ENCODE measurements at regions not wholly inside any gene's neighbourhood (a gene's known extent, or its start where the extent isn't known, plus 50 kb on each side); places are given as distances from the start of the nearest gene placed in this dataset.

- no peak overlapping the region for H3K27ac ChIP-seq (ENCODE audit: low read depth)
- DNase-seq (ENCODE audit: low spot score) (no peak), ATAC-seq (no peak)
- Mint-ChIP-seq H3K27ac (no peak overlapping the region), H3K36me3 (ENCODE audit: low read depth) (no peaks in the 10 kb centered on the region; the same call in 2 of the 3 replicates), H3K4me1 (peaks cover 26% of the 10 kb centered on the region), H3K27me3 (ENCODE audit: insufficient read depth, low read depth, poor library complexity) (peaks cover 55% of the 10 kb centered on the region), H3K9me3 (peaks cover 4% of the 10 kb centered on the region; the same call in 1 of the 3 replicates), H3K4me3 (no peak overlapping the region)
- H3K4me1 ChIP-seq (ENCODE audit: insufficient read depth) = peaks cover 39% of the 10 kb centered on the region
- H3K36me3 ChIP-seq (ENCODE audit: insufficient read depth) = no peaks in the 10 kb centered on the region
- H3K9me2 ChIP-seq (ENCODE audit: insufficient read depth) = no peaks in the 10 kb centered on the region
- H4K20me1 ChIP-seq (replicated peaks; ENCODE audit: insufficient read depth) = peaks cover 14% of the 10 kb centered on the region; the same call in 1 of the 2 replicates
- peaks cover 6% of the 10 kb centered on the region; the same call in 1 of the 2 replicates for H3F3A ChIP-seq (replicated peaks; ENCODE audit: low read depth)
- H3K79me2 ChIP-seq (replicated peaks; ENCODE audit: insufficient read depth) = no peaks in the 10 kb centered on the region
- TF ChIP-seq EZH2 (IDR thresholded peaks at IDR 0.05; ENCODE audit: low read depth, unreplicated experiment) (no peak), ZNF114 (CRISPR knock-in tag; IDR thresholded peaks at IDR 0.05) (no peak), ETS1 (IDR thresholded peaks at IDR 0.05) (no peak), EZH2phosphoT487 (IDR thresholded peaks at IDR 0.05; ENCODE audit: unreplicated experiment) (no peak), POLR2AphosphoS5 (IDR thresholded peaks at IDR 0.05; ENCODE audit: low read depth) (no peak), NANOG (IDR thresholded peaks at IDR 0.05; ENCODE audit: borderline replicate concordance) (no peak), CREB1 (CRISPR knock-in tag; IDR thresholded peaks at IDR 0.05; ENCODE audit: low read depth) (no peak), CTCF (conservative IDR thresholded peaks at IDR 0.05; ENCODE audit: low read depth in 2 of 2) (no peak), ZNF331 (CRISPR knock-in tag; IDR thresholded peaks at IDR 0.05; ENCODE audit: low read depth) (no peak), ZNF462 (CRISPR knock-in tag; IDR thresholded peaks at IDR 0.05) (no peak), JUNB (IDR thresholded peaks at IDR 0.05; ENCODE audit: unreplicated experiment) (no peak), STAT1 (IDR thresholded peaks at IDR 0.05; ENCODE audit: unreplicated experiment) (no peak)
- TF ChIP-seq, protein P1, sequence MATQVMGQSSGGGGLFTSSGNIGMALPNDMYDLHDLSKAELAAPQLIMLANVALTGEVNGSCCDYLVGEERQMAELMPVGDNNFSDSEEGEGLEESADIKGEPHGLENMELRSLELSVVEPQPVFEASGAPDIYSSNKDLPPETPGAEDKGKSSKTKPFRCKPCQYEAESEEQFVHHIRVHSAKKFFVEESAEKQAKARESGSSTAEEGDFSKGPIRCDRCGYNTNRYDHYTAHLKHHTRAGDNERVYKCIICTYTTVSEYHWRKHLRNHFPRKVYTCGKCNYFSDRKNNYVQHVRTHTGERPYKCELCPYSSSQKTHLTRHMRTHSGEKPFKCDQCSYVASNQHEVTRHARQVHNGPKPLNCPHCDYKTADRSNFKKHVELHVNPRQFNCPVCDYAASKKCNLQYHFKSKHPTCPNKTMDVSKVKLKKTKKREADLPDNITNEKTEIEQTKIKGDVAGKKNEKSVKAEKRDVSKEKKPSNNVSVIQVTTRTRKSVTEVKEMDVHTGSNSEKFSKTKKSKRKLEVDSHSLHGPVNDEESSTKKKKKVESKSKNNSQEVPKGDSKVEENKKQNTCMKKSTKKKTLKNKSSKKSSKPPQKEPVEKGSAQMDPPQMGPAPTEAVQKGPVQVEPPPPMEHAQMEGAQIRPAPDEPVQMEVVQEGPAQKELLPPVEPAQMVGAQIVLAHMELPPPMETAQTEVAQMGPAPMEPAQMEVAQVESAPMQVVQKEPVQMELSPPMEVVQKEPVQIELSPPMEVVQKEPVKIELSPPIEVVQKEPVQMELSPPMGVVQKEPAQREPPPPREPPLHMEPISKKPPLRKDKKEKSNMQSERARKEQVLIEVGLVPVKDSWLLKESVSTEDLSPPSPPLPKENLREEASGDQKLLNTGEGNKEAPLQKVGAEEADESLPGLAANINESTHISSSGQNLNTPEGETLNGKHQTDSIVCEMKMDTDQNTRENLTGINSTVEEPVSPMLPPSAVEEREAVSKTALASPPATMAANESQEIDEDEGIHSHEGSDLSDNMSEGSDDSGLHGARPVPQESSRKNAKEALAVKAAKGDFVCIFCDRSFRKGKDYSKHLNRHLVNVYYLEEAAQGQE (IDR thresholded peaks at IDR 0.05; ENCODE audit: unreplicated experiment) = no peak
- H3K27me3 ChIP-seq (ENCODE audit: insufficient read depth) = peaks cover 88% of the 10 kb centered on the region
- peak overlapping the region; percentile 4; the same call in 1 of the 2 replicates for H3K4me2 ChIP-seq
- no peak overlapping the region for H2AFZ ChIP-seq
- H3K4me3 ChIP-seq = no peak overlapping the region
These were observed 88.7 kb upstream of the PRDM1 start for GRCh38 chr6:105997482-105997881.
